NCI-H1417 (cell line): ENCODE measurements at regions not wholly inside any gene's neighbourhood (a gene's known extent, or its start where the extent isn't known, plus 50 kb on each side); places are given as distances from the start of the nearest gene placed in this dataset.
"Not testable (repeated sequence)": the region's sequence is repeated elsewhere in the genome, so short reads cannot be mapped to it uniquely, and the experiment has no call there.

ENCODE experiments used
- DNase-seq, 3 experiments: peaks; one replicate each; lab custom pipeline; 2025; lab: John Stamatoyannopoulos, UW

DNA sequence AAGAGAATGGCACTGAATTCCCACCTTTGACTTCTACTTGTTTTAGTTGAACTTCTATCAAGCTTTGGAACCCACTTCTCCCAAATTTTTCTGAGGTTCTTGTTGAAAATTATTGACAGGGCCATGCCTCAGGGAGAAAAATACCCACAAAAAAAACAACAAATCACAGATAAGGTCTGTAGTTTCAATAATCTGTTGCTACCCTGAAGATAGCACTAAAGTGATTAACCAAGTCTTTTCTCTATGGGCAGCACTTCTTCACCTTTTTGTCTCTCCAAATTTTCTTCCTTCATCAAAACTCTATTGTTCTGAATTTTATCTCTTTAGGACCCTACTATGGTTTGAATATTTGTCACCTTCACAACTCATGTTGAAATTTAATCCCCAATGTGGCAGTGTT, 154.3 kb upstream of the FGF10 start:
- no peak for DNase-seq

DNA sequence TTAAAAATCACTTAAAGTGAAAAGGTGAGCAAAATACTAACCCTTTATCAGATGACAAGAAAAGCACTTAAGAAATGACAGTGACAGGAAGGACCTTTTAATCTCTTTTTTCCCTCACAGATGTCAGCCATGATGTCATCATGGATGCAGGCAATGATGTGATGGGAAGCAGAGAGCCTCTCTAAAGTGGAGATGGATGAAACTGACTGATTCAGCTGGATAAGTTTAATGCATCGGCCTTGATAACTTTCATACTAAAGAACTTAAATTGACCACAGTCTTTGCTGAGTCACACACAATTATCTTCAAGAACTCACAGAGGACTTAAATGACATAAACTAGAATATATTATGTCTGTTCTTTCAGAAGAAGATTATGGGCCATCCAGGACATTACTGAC, 153.2 kb upstream of the FGF10 start:
- DNase-seq: no peak

DNA sequence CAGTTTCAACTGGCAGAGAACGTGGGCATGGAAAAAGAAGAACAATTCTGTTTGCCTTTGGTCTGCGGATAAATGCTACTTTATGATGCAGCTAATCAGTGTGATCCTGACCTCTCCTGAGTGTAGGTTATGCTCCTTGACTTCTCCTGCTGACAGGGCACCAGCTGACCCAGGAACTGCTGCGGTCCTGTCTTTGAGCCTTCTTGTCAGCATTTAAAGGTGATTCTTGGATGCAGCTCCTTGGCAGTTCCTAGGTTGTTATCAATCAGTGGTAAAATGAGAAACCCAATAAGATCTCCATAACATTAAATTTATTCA, 150.3 kb upstream of the FGF10 start:
- DNase-seq: no peak

DNA sequence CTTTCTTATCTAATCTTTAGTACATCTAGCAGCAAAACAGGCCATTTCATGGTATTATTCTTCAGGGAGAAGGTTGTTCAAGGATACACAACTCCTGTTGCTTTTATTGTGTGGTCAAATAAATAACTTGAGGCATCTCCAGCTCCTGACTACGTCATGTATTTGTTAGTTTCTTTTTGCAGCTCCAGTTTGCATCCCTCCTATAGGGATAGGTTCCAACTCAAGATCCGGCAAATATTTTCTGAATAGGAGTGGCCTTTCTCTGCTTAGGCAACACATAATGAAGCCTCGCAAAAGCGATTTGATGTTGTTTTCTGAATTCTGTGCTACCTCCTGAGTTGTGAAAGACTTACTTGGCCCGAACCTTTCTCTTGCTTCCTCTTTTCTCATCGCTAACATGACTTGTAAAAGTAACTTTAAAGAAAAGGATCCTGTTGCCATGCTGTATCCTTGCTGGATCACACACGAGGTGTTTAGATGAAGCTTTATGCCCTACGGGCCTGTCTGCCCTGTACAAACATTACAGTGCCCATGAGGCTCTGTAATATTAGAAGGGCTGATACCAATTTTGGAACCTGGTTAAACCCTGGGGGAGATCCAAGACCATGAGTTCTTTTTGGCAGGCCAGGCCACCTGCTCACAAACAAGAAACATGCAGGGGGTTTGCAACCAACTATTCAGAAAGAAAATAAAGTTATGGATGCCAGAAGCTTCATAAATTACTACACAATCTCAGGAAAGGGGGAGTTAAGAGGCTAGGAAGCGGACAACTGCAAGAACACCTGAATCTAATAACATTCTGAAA, 149.8 kb upstream of the FGF10 start:
- DNase-seq: no peak

DNA sequence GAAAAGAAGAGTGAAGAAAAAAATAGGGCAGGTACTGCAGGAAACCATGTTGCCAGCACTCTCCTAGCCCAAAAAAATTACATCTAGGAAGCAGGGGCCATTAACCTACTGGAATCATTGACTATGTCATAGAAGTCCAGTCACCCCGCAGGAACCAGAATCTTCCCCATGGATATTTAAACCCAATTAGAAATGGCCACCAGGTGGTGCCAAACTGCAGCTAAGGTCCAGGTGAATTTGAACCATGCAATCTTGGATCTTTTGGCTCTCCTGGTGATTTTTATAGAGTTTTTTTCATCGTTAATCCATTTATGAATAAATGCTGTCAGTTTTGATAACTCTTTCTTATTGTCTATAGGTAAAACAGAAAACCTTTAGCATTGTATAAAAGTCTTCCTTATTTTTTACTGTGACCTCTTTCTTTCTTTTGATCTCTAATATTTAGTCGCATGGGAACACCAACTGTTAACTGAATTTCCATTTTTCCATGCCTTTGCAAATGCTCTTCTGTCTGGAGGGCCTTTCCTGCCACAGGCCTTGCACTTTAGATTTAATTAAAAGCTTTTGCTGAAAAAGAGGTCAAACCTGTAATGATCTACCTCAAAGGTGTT, 147.5 kb upstream of the FGF10 start:
- DNase-seq: peak; percentile 23 to 71 (median 30)

DNA sequence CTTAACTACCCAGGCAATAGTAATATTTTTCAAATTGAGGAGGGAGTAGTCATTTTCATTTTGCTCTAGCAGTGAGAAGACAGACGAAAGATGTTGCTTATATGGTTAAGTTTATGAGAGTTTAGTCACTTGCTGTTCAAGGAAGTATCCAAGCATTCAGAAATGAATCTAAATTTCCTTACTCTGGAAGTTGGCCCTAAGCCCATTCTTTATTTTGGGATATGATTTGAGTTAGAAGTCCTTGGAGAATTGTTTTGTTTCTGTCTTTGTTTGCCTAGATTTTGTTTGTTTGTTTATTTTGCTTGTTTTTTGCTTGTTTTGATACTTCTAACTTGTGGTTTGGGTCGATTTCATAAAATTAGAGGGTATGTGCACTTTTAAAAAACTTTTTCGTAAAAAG, 146.4 kb upstream of the FGF10 start:
- DNase-seq: no peak

DNA sequence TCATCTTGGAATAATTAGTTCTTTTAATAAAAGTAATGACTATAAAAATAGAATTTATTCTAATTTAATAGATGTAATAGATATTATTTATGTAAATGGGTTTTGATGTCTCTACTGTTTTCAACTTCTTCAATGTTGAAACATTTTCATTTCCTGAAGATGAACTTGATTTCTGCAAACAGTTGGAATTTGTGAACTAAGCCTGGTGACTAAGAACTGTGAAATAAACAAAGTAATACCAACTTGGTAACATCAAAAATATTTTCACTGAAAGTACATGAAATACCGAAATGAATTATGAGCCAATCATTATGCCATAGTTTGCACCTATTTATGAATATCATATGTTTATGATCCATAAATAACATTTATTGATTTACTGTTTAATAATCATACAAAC, 143.8 kb upstream of the FGF10 start:
- no peak for DNase-seq

DNA sequence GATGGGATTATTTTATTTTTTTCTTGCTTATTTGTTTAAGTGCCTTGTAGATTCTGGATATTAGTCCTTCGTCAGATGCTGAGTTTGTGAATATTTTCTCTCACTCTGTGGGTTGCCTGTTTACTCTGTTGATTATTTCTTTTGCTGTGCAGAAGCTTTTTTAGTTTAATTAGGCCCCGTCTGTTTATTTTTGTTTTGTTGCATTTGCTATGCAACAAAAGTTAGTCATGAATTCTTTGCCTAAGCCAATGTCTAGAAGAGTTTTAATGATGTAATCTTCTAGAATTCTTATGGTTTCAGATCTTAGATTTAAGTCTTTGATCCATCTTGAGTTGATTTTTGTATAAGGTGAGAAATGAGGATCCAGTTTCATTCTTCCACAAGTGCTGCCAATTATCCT, 142.5 kb upstream of the FGF10 start:
- DNase-seq: not testable (repeated sequence)

DNA sequence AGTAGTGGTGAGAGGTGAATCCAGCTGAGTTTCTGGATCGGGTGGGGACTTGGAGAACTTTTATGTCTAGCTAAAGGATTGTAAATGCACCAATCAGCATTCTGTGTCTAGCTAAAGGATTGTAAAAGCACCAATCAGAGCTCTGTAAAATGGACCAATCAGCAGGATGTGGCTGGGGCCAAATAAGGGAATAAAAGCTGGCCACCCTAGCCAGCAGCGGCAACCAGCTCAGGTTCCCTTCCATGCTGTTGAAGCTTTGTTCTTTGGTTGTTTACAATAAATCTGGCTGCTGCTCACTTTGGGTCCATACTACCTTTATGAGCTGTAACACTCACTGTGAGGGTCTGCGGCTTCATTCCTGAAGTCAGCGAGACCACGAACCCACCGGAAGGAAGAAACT, 141.6 kb upstream of the FGF10 start:
- not testable (repeated sequence) for DNase-seq

DNA sequence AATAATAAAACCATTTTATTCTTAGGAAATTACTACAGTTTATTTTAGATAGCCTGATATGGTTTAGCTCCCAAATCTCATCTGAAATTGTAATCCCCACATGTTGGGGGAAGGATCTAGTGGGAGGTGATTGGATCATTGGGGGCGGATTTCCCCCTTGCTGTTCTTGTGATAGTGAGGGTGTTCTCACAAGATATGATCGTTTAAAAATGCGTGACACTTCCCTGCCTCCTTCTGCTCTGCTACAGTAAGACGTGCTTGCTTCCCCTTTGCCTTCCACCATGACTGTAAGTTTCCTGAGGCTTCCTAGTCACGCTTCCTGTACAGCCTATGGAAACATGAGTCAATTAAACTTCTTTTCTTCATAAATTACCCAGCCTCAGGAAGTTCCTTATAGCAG, 122.4 kb upstream of the FGF10 start:
- DNase-seq: no peak

DNA sequence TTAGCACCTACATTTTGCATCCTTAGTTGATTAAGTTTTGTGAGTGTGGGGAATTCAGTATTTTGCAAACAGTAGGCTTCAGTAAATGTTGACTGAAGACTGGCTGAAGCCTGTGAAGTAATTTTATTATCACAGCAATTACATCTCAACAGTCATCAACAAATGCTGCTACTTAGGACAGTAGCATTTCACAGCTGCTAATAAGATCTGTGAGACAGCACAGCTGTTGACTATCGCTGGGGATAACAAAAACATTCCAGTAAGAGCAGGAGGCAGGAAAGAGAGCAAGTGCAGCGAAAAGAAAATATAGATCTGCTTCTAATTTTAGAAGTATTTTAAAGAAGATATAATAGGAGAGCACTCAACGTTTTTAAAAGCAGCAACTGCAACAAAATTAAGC, 117.3 kb upstream of the FGF10 start:
- no peak for DNase-seq

DNA sequence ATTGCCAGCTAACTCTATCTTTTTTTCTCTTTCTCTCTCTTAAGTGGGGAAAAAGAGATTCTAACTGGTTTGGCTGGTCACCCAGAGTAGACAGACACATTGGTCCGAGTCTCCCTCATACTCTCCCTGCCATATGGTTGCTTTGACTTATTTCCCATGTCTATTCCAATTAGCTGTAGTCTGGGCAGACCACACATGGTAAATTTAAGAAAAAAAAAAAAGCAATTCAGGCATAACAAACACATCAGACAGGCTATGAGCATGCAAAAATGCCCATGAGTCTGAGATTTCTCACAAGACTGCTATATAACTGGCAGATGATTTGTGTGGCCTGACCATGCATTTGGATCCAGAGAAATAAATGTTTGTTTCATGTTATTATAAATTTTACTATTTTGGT, 110.2 kb upstream of the FGF10 start:
- no peak for DNase-seq

DNA sequence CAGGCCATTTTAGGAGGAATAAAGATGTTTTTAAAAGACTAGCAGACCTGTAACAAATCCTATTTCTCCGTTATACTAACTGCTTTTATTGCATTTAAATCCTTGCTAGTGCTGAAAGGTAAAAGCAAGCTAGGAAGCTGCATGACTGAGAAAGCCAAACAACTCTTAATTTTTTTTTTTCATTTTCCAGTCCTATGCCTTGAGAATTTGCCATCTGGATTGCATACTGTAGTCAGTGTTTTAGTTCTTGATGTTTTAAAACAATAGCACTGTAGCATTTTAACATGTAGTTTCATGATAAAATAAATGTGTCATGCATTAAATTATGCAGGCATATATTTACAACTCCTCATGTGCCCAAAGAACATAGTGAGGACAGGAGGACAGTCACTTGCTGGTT, 108.4 kb upstream of the FGF10 start:
- DNase-seq: no peak

DNA sequence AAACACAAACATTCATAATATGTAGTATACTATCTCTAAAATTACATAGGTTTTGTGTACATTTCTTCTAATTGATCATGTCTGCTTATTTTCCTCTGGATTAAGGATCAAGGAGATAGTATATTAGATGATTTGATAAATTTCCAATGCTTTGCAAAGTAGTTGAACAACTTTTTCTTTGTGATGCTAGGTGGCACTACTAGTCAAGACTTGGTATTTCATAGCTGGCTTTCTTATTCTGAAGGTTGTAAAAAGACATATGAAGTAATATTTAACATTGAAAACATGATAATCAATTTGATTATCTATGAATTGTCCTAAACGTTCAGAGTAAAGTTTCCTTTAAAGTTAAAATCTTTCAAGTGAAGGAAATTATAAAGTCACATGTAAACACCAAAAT, 106.1 kb upstream of the FGF10 start:
- DNase-seq: no peak

DNA sequence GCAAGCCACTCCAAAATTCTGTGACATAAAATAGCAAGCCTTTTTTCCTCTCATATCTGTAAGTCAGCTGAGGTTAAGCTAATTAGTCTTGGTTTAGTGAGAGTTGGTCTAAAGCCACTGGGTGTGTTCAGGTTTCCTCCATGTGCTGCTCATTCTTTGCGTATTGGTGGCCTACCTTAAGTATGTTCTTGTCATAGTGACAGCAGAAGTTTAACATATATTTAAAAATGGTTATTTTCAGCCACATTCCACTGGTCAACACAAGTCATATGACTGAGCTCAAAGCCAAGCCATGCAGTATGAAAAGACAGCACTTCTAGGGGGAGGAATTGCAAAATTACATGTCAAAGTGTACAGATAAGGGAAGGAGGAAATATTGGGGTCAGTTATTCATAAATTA, 100.5 kb upstream of the FGF10 start:
- no peak for DNase-seq

DNA sequence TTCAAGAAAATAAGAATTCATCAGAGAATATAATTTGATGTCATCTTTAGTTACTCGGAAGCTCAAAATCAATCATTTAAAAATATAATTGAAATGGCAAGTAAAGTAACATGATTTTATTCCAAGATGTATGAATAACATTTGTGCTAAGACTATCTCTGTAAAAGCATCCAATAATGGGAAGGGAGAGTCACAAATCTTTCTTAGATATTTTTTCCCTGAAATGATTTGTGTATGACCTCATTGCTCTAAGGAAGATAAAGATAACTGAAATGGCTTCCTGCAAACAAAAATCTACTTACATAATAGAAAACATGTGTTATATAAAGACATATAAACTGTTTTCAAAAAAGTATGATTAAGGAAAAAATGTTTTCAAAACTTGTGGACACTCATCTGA, 97.4 kb upstream of the FGF10 start:
- DNase-seq: no peak

DNA sequence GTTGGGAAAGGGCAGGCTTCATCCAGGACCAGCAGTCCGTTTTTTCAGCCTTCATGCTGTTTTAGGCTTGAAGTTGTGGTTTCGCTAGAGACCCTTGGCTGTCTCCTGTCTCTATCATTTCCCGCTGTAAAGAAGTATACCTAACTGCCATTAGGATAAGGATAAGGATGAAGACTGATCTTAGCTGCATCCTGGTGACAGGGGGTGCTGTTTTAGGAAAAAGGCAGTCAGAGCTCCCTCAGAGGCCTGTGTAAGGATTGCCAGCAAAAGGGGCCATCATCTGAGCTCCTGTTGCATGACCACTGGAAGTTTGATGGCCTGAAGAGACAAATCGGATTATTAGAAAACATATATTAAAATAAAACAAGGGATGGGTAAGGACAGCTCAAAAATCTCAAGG, 64.8 kb upstream of the FGF10 start:
- DNase-seq: no peak

DNA sequence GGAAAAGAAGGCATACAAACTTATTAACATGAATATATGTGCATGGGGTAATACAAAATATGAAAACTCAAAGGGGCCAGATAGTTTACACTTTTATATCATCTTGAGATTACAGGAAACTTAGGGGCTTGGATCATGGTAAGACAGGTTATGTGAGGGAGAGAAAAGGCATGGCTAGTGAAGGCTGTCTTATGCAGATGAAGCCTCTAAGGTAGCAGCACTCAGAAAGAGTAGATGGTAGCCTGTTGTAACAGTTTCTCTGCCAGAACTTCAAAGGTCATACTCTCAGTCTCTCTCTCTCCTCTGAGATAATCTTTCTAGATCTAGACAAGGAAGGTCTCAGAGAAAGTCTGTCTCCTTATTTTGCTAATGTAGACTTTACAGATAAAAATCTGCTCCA, 57.2 kb upstream of the FGF10 start:
- no peak for DNase-seq

DNA sequence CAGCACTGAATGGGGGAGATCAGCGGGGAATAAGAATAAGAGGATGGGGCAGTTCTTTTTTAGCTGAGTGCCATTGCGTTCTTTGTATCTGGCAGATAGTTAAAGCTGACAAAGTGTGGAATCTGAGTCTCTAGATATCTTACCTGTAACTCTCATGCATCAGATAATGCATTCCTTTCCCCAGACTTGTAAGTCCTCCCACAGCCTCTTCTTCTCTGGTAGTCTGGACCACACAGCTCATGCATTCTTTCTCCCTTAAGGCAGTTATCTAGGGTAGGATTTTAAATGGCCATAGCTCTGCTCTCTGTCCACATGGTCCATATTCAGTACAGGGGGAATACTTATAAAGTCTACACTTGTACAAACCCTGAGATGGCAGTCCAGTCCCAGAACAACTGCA, 54.0 kb upstream of the FGF10 start:
- DNase-seq: no peak

DNA sequence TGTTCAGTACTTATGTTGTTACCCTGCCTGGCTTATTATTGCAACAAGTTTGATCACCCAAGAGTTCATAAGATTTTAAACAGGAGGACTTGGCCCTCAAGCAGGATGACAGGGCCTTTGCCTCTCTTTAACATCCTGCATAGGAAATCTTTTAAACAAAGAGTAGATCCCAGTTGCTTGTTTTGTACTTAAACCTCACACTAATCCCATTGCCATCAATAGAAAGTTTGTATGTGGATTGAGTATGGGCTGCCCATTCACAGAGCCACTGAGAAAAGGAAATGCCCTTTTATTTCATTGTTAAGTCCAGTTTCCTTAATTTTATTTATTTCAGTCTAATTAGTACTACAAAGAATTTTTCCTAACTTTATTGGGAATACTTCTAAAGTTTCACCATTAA, 52.2 kb upstream of the FGF10 start:
- DNase-seq: no peak

DNA sequence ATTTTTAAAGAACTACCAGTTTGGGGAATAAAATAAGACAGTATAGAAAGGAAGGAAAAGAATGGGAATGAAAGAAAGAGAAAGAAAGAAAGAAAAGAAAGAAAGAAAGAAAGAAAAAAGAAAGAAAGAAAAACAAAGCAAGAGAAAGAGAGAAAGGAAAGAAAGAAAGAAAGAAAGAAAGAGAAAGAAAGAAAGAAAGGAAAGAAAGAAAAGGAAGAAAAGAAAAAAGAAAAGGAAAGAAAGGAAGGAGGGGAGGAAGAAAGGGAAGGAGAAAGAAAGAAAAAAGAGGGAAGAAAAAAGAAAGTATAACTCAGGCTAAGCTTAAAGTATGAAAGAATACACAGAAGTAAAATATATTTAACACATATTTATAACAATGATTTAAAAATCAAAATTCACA, 51.0 kb upstream of the FGF10 start:
- DNase-seq: no peak
